K562 (cell line): ENCODE measurements at regions not wholly inside any gene's neighbourhood (a gene's known extent, or its start where the extent isn't known, plus 50 kb on each side); places are given as distances from the start of the nearest gene placed in this dataset.

Experiments used
- ATAC-seq: fragments of 200-7000 bp; cut with Tn5 transposase; 3 replicates; pipeline ENCODE4 v1.9.1; 2020; ENCODE audit warnings: moderate library complexity
- BruUV-seq: library from RNA; stranded (reverse); fragments of 400-500 nt; replicated peaks from 2 replicates; lab custom pipeline; 2021; lab: Mats Ljungman, UMichigan
- CTCF ChIA-PET: fragments of 300-600 bp; formaldehyde crosslinking; extraction: SDS; loops from one replicate; lab custom pipeline; 2021; ENCODE audit warnings: low intra/inter-chr PET ratio; lab: Yijun Ruan, JAX
- POLR2A ChIA-PET: fragments of 300-600, 350-650 bp; sonication (Branson Sonifier 250); formaldehyde crosslinking; extraction: SDS; loops from one replicate; lab custom pipeline; 2021; ENCODE audit warnings: antibody characterized with exemption, inconsistent platforms; lab: Yijun Ruan, JAX
- DNase-seq, 4 experiments: peaks; one replicate each; pipeline versions ENCODE4 v3.0.0 to v3.0.0-alpha.2; 2011 to 2018; ENCODE audit warnings: low spot score in 3 of 4, mixed read lengths in 3 of 4; ENCODE audit errors: extremely low read depth in 1 of 4
- FAIRE-seq: peaks from 2 replicates; lab custom pipeline; 2011; peaks lifted over from hg19 to GRCh38; lab: Jason Lieb, UNC
- H2AFZ ChIP-seq: 2 replicates; pipeline ENCODE4 v1.6.0; 2011; ENCODE audit warnings: low read depth, low read length, control low read depth, inconsistent platforms
- H3K27ac ChIP-seq: fragments of 200-600 bp; 3 replicates; pipeline ENCODE4 v1.8.0; 2011; ENCODE audit warnings: low read depth, mild to moderate bottlenecking, control low read depth, inconsistent platforms, low read length, moderate library complexity, mixed read lengths; ENCODE audit errors: extremely low read depth
- H3K27me3 ChIP-seq, 2 experiments: fragments of 300-600 bp in 1 of 2; 2 replicates in 1 of 2; 3 replicates in 1 of 2; pipeline versions ENCODE4 v1.6.0 to v1.8.0; 2011; ENCODE audit warnings: inconsistent platforms in 2 of 2, low read length in 2 of 2, mild to moderate bottlenecking in 1 of 2, mixed read lengths in 1 of 2, moderate library complexity in 1 of 2; ENCODE audit not compliant: control insufficient read depth in 2 of 2, insufficient read depth in 2 of 2
- H3K36me3 ChIP-seq: fragments of 300-600 bp; 3 replicates; pipeline ENCODE4 v1.8.0; 2011; ENCODE audit warnings: mild to moderate bottlenecking, low read length, inconsistent platforms; ENCODE audit not compliant: control insufficient read depth, insufficient read depth
- H3K4me1 ChIP-seq, 2 experiments: fragments of 200-600 bp in 1 of 2; replicated peaks in 1 of 2; 2 replicates in 1 of 2; 3 replicates in 1 of 2; pipeline versions ENCODE4 v1.5.1 to v1.8.0; 2011; ENCODE audit warnings: inconsistent platforms in 2 of 2, low read length in 2 of 2, mild to moderate bottlenecking in 1 of 2, mixed read lengths in 1 of 2, moderate library complexity in 1 of 2; ENCODE audit not compliant: control insufficient read depth in 2 of 2, insufficient read depth in 2 of 2
- H3K4me2 ChIP-seq: 2 replicates; pipeline ENCODE4 v1.6.1; 2011; ENCODE audit warnings: low read length, control low read depth, inconsistent platforms, mixed read lengths; ENCODE audit not compliant: insufficient read depth
- H3K4me3 ChIP-seq: fragments of 200-600 bp; sonication (generic), shearing (Covaris generic); 2 replicates; pipeline ENCODE4 v1.5.1; 2016; ENCODE audit warnings: control low read depth, inconsistent platforms
- H3K79me2 ChIP-seq: fragments of 200-600 bp; 3 replicates; pipeline ENCODE4 v1.8.0; 2011; ENCODE audit warnings: low read length, inconsistent platforms; ENCODE audit not compliant: control insufficient read depth, insufficient read depth
- H3K9ac ChIP-seq, 2 experiments: 2 replicates each; pipeline versions ENCODE4 v1.6.0 to v1.6.1; 2011; ENCODE audit warnings: low read depth in 2 of 2, low read length in 2 of 2, control low read depth in 1 of 2, inconsistent platforms in 1 of 2, mild to moderate bottlenecking in 1 of 2, mixed read lengths in 1 of 2; ENCODE audit not compliant: insufficient read depth in 1 of 2
- H3K9me1 ChIP-seq: one replicate; pipeline ENCODE4 v1.6.0; 2011; ENCODE audit warnings: inconsistent platforms, mild to moderate bottlenecking, low read length, moderate library complexity; ENCODE audit not compliant: control insufficient read depth, insufficient read depth
- H3K9me3 ChIP-seq: replicated peaks from 2 replicates; pipeline ENCODE4 v1.5.1; 2011; ENCODE audit warnings: low read depth, low read length, inconsistent platforms; ENCODE audit not compliant: control insufficient read depth, insufficient read depth
- H4K20me1 ChIP-seq: replicated peaks from 2 replicates; pipeline ENCODE4 v1.6.1; 2011; ENCODE audit warnings: low read length, inconsistent platforms, mixed read lengths; ENCODE audit not compliant: control insufficient read depth, insufficient read depth
- CREM ChIP-seq: IDR thresholded peaks from 2 replicates; pipeline ENCODE4 v1.6.1; 2014; ENCODE audit warnings: antibody characterized with exemption, low read depth
- ETS1 ChIP-seq: conservative IDR thresholded peaks from 2 replicates; pipeline ENCODE4 v1.6.1; 2011; ENCODE audit warnings: low read depth, mild to moderate bottlenecking, low read length; ENCODE audit not compliant: control insufficient read depth
- FOXM1 ChIP-seq, 2 experiments: fragments of 450-650 bp in 1 of 2; sonication (generic) in 1 of 2; formaldehyde crosslinking in 1 of 2; IDR thresholded peaks; 2 replicates each; pipeline versions ENCODE4 v1.6.1 to v1.9.0; 2017 to 2022; ENCODE audit warnings: low read depth in 2 of 2, mild to moderate bottlenecking in 2 of 2, missing genetic modification reagents in 1 of 2, moderate library complexity in 1 of 2
- KLF1 ChIP-seq: fragments of 450-650 bp; IDR thresholded peaks from 2 replicates; pipeline ENCODE4 v1.6.1; 2016; ENCODE audit warnings: missing genetic modification characterization, missing compliant biosample characterization
- NELFE ChIP-seq: IDR thresholded peaks from 2 replicates; pipeline ENCODE4 v1.6.1; 2011; ENCODE audit warnings: mild to moderate bottlenecking; ENCODE audit not compliant: insufficient read depth, insufficient read length
- NR1H2 ChIP-seq: sonication (generic); formaldehyde crosslinking; IDR thresholded peaks from 2 replicates; pipeline ENCODE4 v1.4.0; 2020; ENCODE audit warnings: mild to moderate bottlenecking, missing genetic modification reagents
- PBX2 ChIP-seq, 2 experiments: IDR thresholded peaks in 1 of 2; conservative IDR thresholded peaks in 1 of 2; 2 replicates each; pipeline ENCODE4 v1.6.1; 2016; ENCODE audit warnings: low read depth in 2 of 2, mild to moderate bottlenecking in 1 of 2, missing compliant biosample characterization in 1 of 2, missing genetic modification characterization in 1 of 2, moderate library complexity in 1 of 2
- PURB ChIP-seq: sonication (generic); formaldehyde crosslinking; IDR thresholded peaks from 2 replicates; pipeline ENCODE4 v1.9.0; 2021; ENCODE audit warnings: low read depth, mild to moderate bottlenecking, missing genetic modification reagents
- RFX1 ChIP-seq: fragments of 450-650 bp; IDR thresholded peaks from 2 replicates; pipeline ENCODE4 v1.6.1; 2016; ENCODE audit warnings: mild to moderate bottlenecking, moderate library complexity
- SMARCC2 ChIP-seq: fragments of 450-650 bp; IDR thresholded peaks from 2 replicates; pipeline ENCODE4 v1.6.1; 2017; ENCODE audit warnings: antibody characterized with exemption, moderate library complexity, mild to moderate bottlenecking, low read depth
- THRB ChIP-seq: fragments of 450-650 bp; formaldehyde crosslinking; conservative IDR thresholded peaks from 2 replicates; pipeline ENCODE4 v1.4.0; 2022; ENCODE audit warnings: mild to moderate bottlenecking, missing genetic modification characterization
- ZNF717 ChIP-seq: fragments of 250-450 bp; sonication (Bioruptor Pico); IDR thresholded peaks from 2 replicates; pipeline ENCODE4 v1.5.0; 2021
- ZNF75A ChIP-seq: fragments of 450-650 bp; formaldehyde crosslinking; IDR thresholded peaks from 2 replicates; pipeline ENCODE4 v1.4.0; 2020; ENCODE audit warnings: mild to moderate bottlenecking
- ZNF77 ChIP-seq: fragments of 250-450 bp; sonication (Bioruptor Pico); IDR thresholded peaks from 2 replicates; pipeline ENCODE4 v1.5.0; 2020
- ZNF785 ChIP-seq: fragments of 250-450 bp; sonication (Bioruptor Pico); IDR thresholded peaks from 2 replicates; pipeline ENCODE4 v1.4.0; 2020; ENCODE audit warnings: mild to moderate bottlenecking
- WGBS: fragments of 100-300 bp; shearing (Covaris generic); methylation state at CpG from one replicate; pipeline ENCODE4 v1.1.6; 2016; ENCODE audit warnings: low coverage, mixed read lengths; ENCODE audit not compliant: insufficient coverage; ENCODE audit errors: missing lambda C conversion rate; 5-methylcytosine and 5-hydroxymethylcytosine counted together
- in situ Hi-C: fragments of 300-500 bp; cut with MboI; formaldehyde crosslinking; loops from 4 replicates; pipeline ENCODE4 v1.15.0; 2018; ENCODE audit warnings: inconsistent platforms, mixed read lengths
- intact Hi-C: fragments of 100-400 bp; cut with micrococcal nuclease; formaldehyde crosslinking; loops from 2 replicates; pipeline ENCODE4 v1.14.2; 2022

GRCh38 chr15:53910236-53910849 is 67.9 kb upstream of the UNC13C start (continued):
- TF ChIP-seq SMARCC2 (no peak), KLF1 (tag) (no peak), ZNF717 (CRISPR knock-in tag) (no peak)

GRCh38 chr15:53903129-53903528 is 75.1 kb upstream of the UNC13C start:
- Histone ChIP-seq H3K27me3 (no peaks in the 10 kb centered on the region), H3K9me3 (no peaks in the 10 kb centered on the region; the same call in 1 of the 2 replicates), H3K9me1 (no peaks in the 10 kb centered on the region), H3K79me2 (no peaks in the 10 kb centered on the region), H3K4me1 (no peaks in the 10 kb centered on the region), H3K9ac (no peak overlapping the region), H3K4me2 (no peak overlapping the region), H3K4me3 (no peak overlapping the region), H2AFZ (no peak overlapping the region), H3K36me3 (no peaks in the 10 kb centered on the region), H3K27ac (no peak overlapping the region), H4K20me1 (no peaks in the 10 kb centered on the region)
- no TSS peak for BruUV-seq
- FAIRE-seq (no peak), ATAC-seq (no peak), DNase-seq (no peak)
- CTCF ChIA-PET, result no interaction called here
- 7% methylated on average over 1 of the region's 1 CpG for WGBS
- in situ Hi-C loops (no loop called here), intact Hi-C loops (no loop called here)
- POLR2A ChIA-PET, result no interaction called here
- TF ChIP-seq PURB (CRISPR knock-in tag), result no peak
- TF ChIP-seq ETS1, result no peak
- no peak for TF ChIP-seq NELFE
- no peak for TF ChIP-seq CREM
- TF ChIP-seq ZNF77 (CRISPR knock-in tag), result no peak
- no peak for TF ChIP-seq ZNF785 (CRISPR knock-in tag)
- no peak for TF ChIP-seq ZNF75A (CRISPR knock-in tag)
- TF ChIP-seq PBX2 (CRISPR knock-in tag; IDR thresholded peaks at IDR 0.05; ENCODE audit: low read depth), result no peak
- no peak for TF ChIP-seq PBX2 (tag; conservative IDR thresholded peaks at IDR 0.05; ENCODE audit: low read depth)
- no peak for TF ChIP-seq NR1H2 (CRISPR knock-in tag)
- no peak for TF ChIP-seq RFX1
- TF ChIP-seq FOXM1 (IDR thresholded peaks at IDR 0.05; ENCODE audit: low read depth), result no peak
- TF ChIP-seq FOXM1 (CRISPR knock-in tag; IDR thresholded peaks at IDR 0.05; ENCODE audit: low read depth), result no peak
- TF ChIP-seq THRB (CRISPR knock-in tag), result no peak
